PC-9 (cell line): ENCODE measurements at regions not wholly inside any gene's neighbourhood (a gene's known extent, or its start where the extent isn't known, plus 50 kb on each side); places are given as distances from the start of the nearest gene placed in this dataset.

ENCODE experiments used
- BruUV-seq: library from RNA; stranded (reverse); fragments of 400-500 nt; replicated peaks from 2 replicates; lab custom pipeline; 2021; lab: Mats Ljungman, UMichigan
- CTCF ChIA-PET: fragments of 300-600 bp; sonication (Branson Sonifier 250); formaldehyde crosslinking; loops from one replicate; lab custom pipeline; 2022; ENCODE audit warnings: antibody characterized with exemption; lab: Charles Lee
- POLR2A ChIA-PET: fragments of 300-600 bp; sonication (Branson Sonifier 250); formaldehyde crosslinking; loops from one replicate; lab custom pipeline; 2022; ENCODE audit warnings: antibody characterized with exemption; ENCODE audit not compliant: unreplicated experiment; lab: Charles Lee
- DNase-seq, 2 experiments: peaks; one replicate each; pipeline versions ENCODE4 v3.0.0 to v3.0.0-alpha.2; 2015 to 2022; ENCODE audit warnings: mixed read lengths in 1 of 2
- H2AFZ ChIP-seq: fragments of 200-600 bp; sonication (generic); 2 replicates; pipeline ENCODE4 v1.8.1; 2017; ENCODE audit warnings: antibody characterized with exemption
- H3F3A ChIP-seq: fragments of 200-600 bp; sonication (generic); 2 replicates; pipeline ENCODE4 v1.8.1; 2017; ENCODE audit warnings: antibody characterized with exemption, mild to moderate bottlenecking, low read depth; ENCODE audit not compliant: insufficient read depth
- H3K27ac ChIP-seq: fragments of 200-600 bp; sonication (generic); 2 replicates; pipeline ENCODE4 v1.6.1; 2016; ENCODE audit warnings: mixed run types
- H3K27me3 ChIP-seq: fragments of 200-600 bp; sonication (generic); 2 replicates; pipeline ENCODE4 v1.6.1; 2016; ENCODE audit warnings: low read depth, mixed run types; ENCODE audit not compliant: insufficient read depth
- H3K36me3 ChIP-seq: fragments of 200-600 bp; sonication (generic); 2 replicates; pipeline ENCODE4 v1.6.1; 2016; ENCODE audit warnings: low read depth, mixed run types
- H3K4me1 ChIP-seq: fragments of 200-600 bp; sonication (generic); replicated peaks from 2 replicates; pipeline ENCODE4 v1.6.1; 2016; ENCODE audit warnings: mixed run types; ENCODE audit not compliant: insufficient read depth
- H3K4me2 ChIP-seq: fragments of 200-600 bp; sonication (generic); 2 replicates; pipeline ENCODE4 v1.6.1; 2017; ENCODE audit warnings: mixed run types
- H3K4me3 ChIP-seq: fragments of 200-600 bp; sonication (generic); 2 replicates; pipeline ENCODE4 v1.6.1; 2016; ENCODE audit warnings: mixed run types
- H3K79me2 ChIP-seq: fragments of 200-600 bp; sonication (generic); 2 replicates; pipeline ENCODE4 v1.6.1; 2017; ENCODE audit warnings: low read depth, mixed run types
- H3K9me2 ChIP-seq: fragments of 200-600 bp; sonication (generic); 2 replicates; pipeline ENCODE4 v1.8.1; 2017; ENCODE audit warnings: mild to moderate bottlenecking; ENCODE audit not compliant: insufficient read depth
- H3K9me3 ChIP-seq: fragments of 200-600 bp; sonication (generic); 2 replicates; pipeline ENCODE4 v1.8.1; 2016; ENCODE audit warnings: low read depth; ENCODE audit not compliant: insufficient read depth
- H4K20me1 ChIP-seq: fragments of 200-600 bp; sonication (generic); 2 replicates; pipeline ENCODE4 v1.8.1; 2017; ENCODE audit not compliant: insufficient read depth
- EZH2 ChIP-seq: fragments of 200-600 bp; sonication (generic); IDR thresholded peaks from 2 replicates; pipeline ENCODE4 v1.8.0; 2017; ENCODE audit warnings: antibody characterized with exemption, low read depth
- intact Hi-C: fragments of 100-400 bp; cut with micrococcal nuclease; formaldehyde crosslinking; loops from one replicate; pipeline ENCODE4 v1.10.0; 2022; ENCODE audit not compliant: unreplicated experiment
- TF ChIP-seq, protein P1 (sequence below): fragments of 200-600 bp; sonication (generic); conservative IDR thresholded peaks from 2 replicates; pipeline ENCODE4 v1.6.1; 2017; ENCODE audit warnings: mixed run types, antibody characterized with exemption, mild to moderate bottlenecking, moderate library complexity

DNA sequence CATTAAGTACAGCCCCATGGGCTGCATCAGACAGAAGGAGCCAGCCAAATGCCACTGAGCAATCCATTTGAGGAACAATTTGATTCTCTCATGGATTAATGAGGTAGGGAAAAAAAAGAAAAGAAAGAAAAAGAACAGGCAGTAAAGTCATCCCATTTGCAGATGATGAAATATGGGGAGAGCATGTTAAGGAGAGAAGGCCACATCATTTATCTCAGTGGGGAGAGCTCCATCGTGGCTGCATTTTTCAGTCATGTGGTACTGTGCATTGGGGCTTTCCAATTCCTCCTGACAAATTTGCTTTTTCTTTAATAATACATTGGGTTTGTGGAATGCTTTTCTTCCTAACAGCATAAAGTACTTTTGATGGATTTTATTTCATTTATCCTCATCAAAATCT lies 375.2 kb upstream of the TLE4 start:
- intact Hi-C loops, result no loop called here
- Histone ChIP-seq H3F3A (no peaks in the 10 kb centered on the region), H3K27ac (no peak overlapping the region), H4K20me1 (no peaks in the 10 kb centered on the region), H3K4me1 (no peaks in the 10 kb centered on the region), H3K36me3 (no peaks in the 10 kb centered on the region), H3K9me2 (no peaks in the 10 kb centered on the region), H3K4me2 (no peak overlapping the region), H2AFZ (no peak overlapping the region), H3K4me3 (no peak overlapping the region), H3K79me2 (no peaks in the 10 kb centered on the region), H3K9me3 (no peaks in the 10 kb centered on the region), H3K27me3 (no peaks in the 10 kb centered on the region)
- TF ChIP-seq EZH2, result no peak
- TF ChIP-seq, protein P1, sequence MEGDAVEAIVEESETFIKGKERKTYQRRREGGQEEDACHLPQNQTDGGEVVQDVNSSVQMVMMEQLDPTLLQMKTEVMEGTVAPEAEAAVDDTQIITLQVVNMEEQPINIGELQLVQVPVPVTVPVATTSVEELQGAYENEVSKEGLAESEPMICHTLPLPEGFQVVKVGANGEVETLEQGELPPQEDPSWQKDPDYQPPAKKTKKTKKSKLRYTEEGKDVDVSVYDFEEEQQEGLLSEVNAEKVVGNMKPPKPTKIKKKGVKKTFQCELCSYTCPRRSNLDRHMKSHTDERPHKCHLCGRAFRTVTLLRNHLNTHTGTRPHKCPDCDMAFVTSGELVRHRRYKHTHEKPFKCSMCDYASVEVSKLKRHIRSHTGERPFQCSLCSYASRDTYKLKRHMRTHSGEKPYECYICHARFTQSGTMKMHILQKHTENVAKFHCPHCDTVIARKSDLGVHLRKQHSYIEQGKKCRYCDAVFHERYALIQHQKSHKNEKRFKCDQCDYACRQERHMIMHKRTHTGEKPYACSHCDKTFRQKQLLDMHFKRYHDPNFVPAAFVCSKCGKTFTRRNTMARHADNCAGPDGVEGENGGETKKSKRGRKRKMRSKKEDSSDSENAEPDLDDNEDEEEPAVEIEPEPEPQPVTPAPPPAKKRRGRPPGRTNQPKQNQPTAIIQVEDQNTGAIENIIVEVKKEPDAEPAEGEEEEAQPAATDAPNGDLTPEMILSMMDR, result no peak
- no peak for DNase-seq
- BruUV-seq, result no TSS peak
- CTCF ChIA-PET, result no interaction called here
- POLR2A ChIA-PET, result no interaction called here

DNA sequence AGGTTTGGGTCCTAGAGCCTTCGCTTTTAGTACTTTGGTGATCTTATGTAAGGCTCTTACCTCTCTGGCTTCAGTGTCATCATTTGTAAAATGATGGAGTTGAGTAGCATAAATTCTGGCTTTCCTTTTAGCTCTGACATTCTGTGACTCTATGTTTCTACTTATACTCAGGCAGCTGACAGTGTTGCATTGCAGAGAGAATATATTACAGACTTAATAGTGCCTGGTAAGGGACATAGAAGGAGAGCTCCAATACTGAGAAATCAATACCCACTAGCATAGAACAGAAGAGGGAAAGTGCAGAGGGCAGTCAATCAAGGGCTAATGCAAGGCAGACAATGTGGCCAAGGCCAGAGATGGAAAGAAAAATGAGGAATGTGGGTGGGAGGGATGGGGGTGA lies 371.4 kb upstream of the TLE4 start:
- no peak for DNase-seq
- Histone ChIP-seq H3F3A (no peaks in the 10 kb centered on the region), H3K27me3 (no peaks in the 10 kb centered on the region), H3K36me3 (no peaks in the 10 kb centered on the region), H3K4me2 (no peak overlapping the region), H3K9me3 (no peaks in the 10 kb centered on the region), H3K9me2 (no peaks in the 10 kb centered on the region), H3K4me3 (no peak overlapping the region), H3K27ac (no peak overlapping the region), H4K20me1 (no peaks in the 10 kb centered on the region), H2AFZ (no peak overlapping the region), H3K4me1 (no peaks in the 10 kb centered on the region), H3K79me2 (no peaks in the 10 kb centered on the region)
- ChIA-PET CTCF (no interaction called here), POLR2A (no interaction called here)
- intact Hi-C loops, result no loop called here
- BruUV-seq, result no TSS peak
- TF ChIP-seq EZH2, result no peak
- TF ChIP-seq, protein P1, result no peak

DNA sequence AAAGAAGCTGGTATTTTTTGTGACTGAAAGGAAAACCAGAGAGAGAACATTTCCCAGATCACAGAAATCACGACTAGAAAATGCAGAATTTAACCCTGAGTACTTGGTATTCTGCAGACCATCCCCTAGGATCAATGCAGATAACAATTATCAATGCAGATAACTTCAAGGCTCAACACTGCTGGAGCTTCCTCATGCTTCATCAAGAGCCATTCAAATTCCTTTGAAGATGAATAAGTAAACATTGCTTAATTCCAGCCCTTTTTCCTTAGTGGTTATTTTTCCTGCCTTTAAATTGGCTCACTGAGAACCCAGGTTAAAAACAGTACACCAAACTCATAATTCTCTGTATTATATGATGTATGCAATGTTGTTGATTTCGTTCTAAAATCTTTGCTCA lies 370.1 kb upstream of the TLE4 start:
- POLR2A ChIA-PET, result no interaction called here
- Histone ChIP-seq H4K20me1 (no peaks in the 10 kb centered on the region), H3K4me3 (no peak overlapping the region), H3K36me3 (no peaks in the 10 kb centered on the region), H3K79me2 (no peaks in the 10 kb centered on the region), H3K27ac (no peak overlapping the region), H2AFZ (no peak overlapping the region), H3K9me2 (no peaks in the 10 kb centered on the region), H3K4me2 (no peak overlapping the region), H3F3A (no peaks in the 10 kb centered on the region), H3K27me3 (no peaks in the 10 kb centered on the region), H3K9me3 (no peaks in the 10 kb centered on the region), H3K4me1 (no peaks in the 10 kb centered on the region)
- DNase-seq, result no peak
- CTCF ChIA-PET, result no interaction called here
- TF ChIP-seq, protein P1, result no peak
- TF ChIP-seq EZH2, result no peak
- intact Hi-C loops, result no loop called here
- BruUV-seq, result no TSS peak
